ENCODE measurements at regions not wholly inside any gene's neighbourhood (a gene's known extent, or its start where the extent isn't known, plus 50 kb on each side); places are given as distances from the start of the nearest gene placed in this dataset.

- Mint-ChIP-seq H3K4me3 (no peak overlapping the region), H3K4me1 (ENCODE audit: low read depth) (no peaks in the 10 kb centered on the region), H3K27me3 (ENCODE audit: low read depth) (peaks cover 4% of the 10 kb centered on the region), H3K36me3 (ENCODE audit: low read depth) (no peaks in the 10 kb centered on the region), H3K27ac (no peak overlapping the region), H3K9me3 (ENCODE audit: insufficient read depth) (no peaks in the 10 kb centered on the region)
- ChIA-PET POLR2A (no interaction called here), CTCF (no interaction called here)
- no peak for DNase-seq
- ATAC-seq, result no peak
Observed at GRCh38 chr9:86997156-86997555, 49.9 kb upstream of the GAS1 start.

- Mint-ChIP-seq H3K27ac (no peak overlapping the region), H3K4me1 (ENCODE audit: low read depth) (no peaks in the 10 kb centered on the region), H3K4me3 (no peak overlapping the region), H3K27me3 (ENCODE audit: low read depth) (peaks cover 4% of the 10 kb centered on the region), H3K36me3 (ENCODE audit: low read depth) (no peaks in the 10 kb centered on the region), H3K9me3 (ENCODE audit: insufficient read depth) (no peaks in the 10 kb centered on the region)
- POLR2A ChIA-PET, result no interaction called here
- ATAC-seq (no peak), DNase-seq (no peak)
- CTCF ChIA-PET, result interaction anchor here (1.1 kb wide), 1 partner anchor 50 kb away, joined by 3 read pairs; no protein-coding TSS in a partner anchor
Observed at GRCh38 chr9:86997951-86998350, 50.6 kb upstream of the GAS1 start.

- ChIA-PET CTCF (no interaction called here), POLR2A (no interaction called here)
- Mint-ChIP-seq H3K4me1 (ENCODE audit: low read depth) (no peaks in the 10 kb centered on the region), H3K4me3 (no peak overlapping the region), H3K9me3 (ENCODE audit: insufficient read depth) (no peaks in the 10 kb centered on the region), H3K27me3 (ENCODE audit: low read depth) (peaks cover under 1% of the 10 kb centered on the region), H3K27ac (no peak overlapping the region), H3K36me3 (ENCODE audit: low read depth) (no peaks in the 10 kb centered on the region)
- DNase-seq, result no peak
- no peak for ATAC-seq
Observed at GRCh38 chr9:87002517-87002916, 55.2 kb upstream of the GAS1 start.

- ATAC-seq (no peak), DNase-seq (no peak)
- Mint-ChIP-seq H3K27me3 (ENCODE audit: low read depth) (no peaks in the 10 kb centered on the region), H3K4me3 (no peak overlapping the region), H3K36me3 (ENCODE audit: low read depth) (no peaks in the 10 kb centered on the region), H3K27ac (no peak overlapping the region), H3K9me3 (ENCODE audit: insufficient read depth) (no peaks in the 10 kb centered on the region), H3K4me1 (ENCODE audit: low read depth) (no peaks in the 10 kb centered on the region)
- CTCF ChIA-PET, result no interaction called here
- POLR2A ChIA-PET, result no interaction called here
Observed at GRCh38 chr9:87004016-87004415, 56.7 kb upstream of the GAS1 start.

GRCh38 chr9:87006956-87007355 is 59.6 kb upstream of the GAS1 start:
- CTCF ChIA-PET, result no interaction called here
- DNase-seq (no peak), ATAC-seq (no peak)
- Mint-ChIP-seq H3K36me3 (ENCODE audit: low read depth) (no peaks in the 10 kb centered on the region), H3K9me3 (ENCODE audit: insufficient read depth) (no peaks in the 10 kb centered on the region), H3K4me1 (ENCODE audit: low read depth) (no peaks in the 10 kb centered on the region), H3K27me3 (ENCODE audit: low read depth) (no peaks in the 10 kb centered on the region), H3K27ac (no peak overlapping the region), H3K4me3 (no peak overlapping the region)
- POLR2A ChIA-PET, result no interaction called here

GRCh38 chr9:87007711-87008366 is 60.5 kb upstream of the GAS1 start:
- DNase-seq, result no peak
- POLR2A ChIA-PET, result no interaction called here
- H3K4me1 Mint-ChIP-seq (ENCODE audit: low read depth), result no peaks in the 10 kb centered on the region
- ATAC-seq, result no peak
- no peaks in the 10 kb centered on the region for H3K9me3 Mint-ChIP-seq (ENCODE audit: insufficient read depth)
- H3K4me3 Mint-ChIP-seq, result no peak overlapping the region
- H3K27me3 Mint-ChIP-seq (ENCODE audit: low read depth), result no peaks in the 10 kb centered on the region
- no peaks in the 10 kb centered on the region for H3K36me3 Mint-ChIP-seq (ENCODE audit: low read depth)
- H3K27ac Mint-ChIP-seq, result no peak overlapping the region
- CTCF ChIA-PET, result no interaction called here

- POLR2A ChIA-PET, result no interaction called here
- Mint-ChIP-seq H3K9me3 (ENCODE audit: insufficient read depth) (no peaks in the 10 kb centered on the region), H3K27me3 (ENCODE audit: low read depth) (no peaks in the 10 kb centered on the region), H3K4me1 (ENCODE audit: low read depth) (no peaks in the 10 kb centered on the region), H3K4me3 (no peak overlapping the region), H3K27ac (no peak overlapping the region), H3K36me3 (ENCODE audit: low read depth) (no peaks in the 10 kb centered on the region)
- no peak for ATAC-seq
- CTCF ChIA-PET, result no interaction called here
- DNase-seq, result no peak
Observed at GRCh38 chr9:87008667-87009066, 61.4 kb upstream of the GAS1 start.

GRCh38 chr9:87010626-87011025 is 63.3 kb upstream of the GAS1 start:
- ChIA-PET CTCF (no interaction called here), POLR2A (no interaction called here)
- DNase-seq (no peak), ATAC-seq (no peak)
- Mint-ChIP-seq H3K4me3 (no peak overlapping the region), H3K4me1 (ENCODE audit: low read depth) (no peaks in the 10 kb centered on the region), H3K36me3 (ENCODE audit: low read depth) (no peaks in the 10 kb centered on the region), H3K27me3 (ENCODE audit: low read depth) (no peaks in the 10 kb centered on the region), H3K9me3 (ENCODE audit: insufficient read depth) (no peaks in the 10 kb centered on the region), H3K27ac (no peak overlapping the region)

- POLR2A ChIA-PET, result no interaction called here
- CTCF ChIA-PET, result no interaction called here
- DNase-seq (no peak), ATAC-seq (no peak)
- Mint-ChIP-seq H3K4me1 (ENCODE audit: low read depth) (no peaks in the 10 kb centered on the region), H3K27ac (no peak overlapping the region), H3K9me3 (ENCODE audit: insufficient read depth) (no peaks in the 10 kb centered on the region), H3K36me3 (ENCODE audit: low read depth) (no peaks in the 10 kb centered on the region), H3K4me3 (no peak overlapping the region), H3K27me3 (ENCODE audit: low read depth) (no peaks in the 10 kb centered on the region)
Observed at GRCh38 chr9:87011551-87011950, 64.2 kb upstream of the GAS1 start.

GRCh38 chr9:87013490-87013889 is 66.2 kb upstream of the GAS1 start:
- DNase-seq (no peak), ATAC-seq (no peak)
- Mint-ChIP-seq H3K9me3 (ENCODE audit: insufficient read depth) (no peaks in the 10 kb centered on the region), H3K4me1 (ENCODE audit: low read depth) (no peaks in the 10 kb centered on the region), H3K27me3 (ENCODE audit: low read depth) (no peaks in the 10 kb centered on the region), H3K4me3 (no peak overlapping the region), H3K36me3 (ENCODE audit: low read depth) (no peaks in the 10 kb centered on the region), H3K27ac (no peak overlapping the region)
- POLR2A ChIA-PET, result no interaction called here
- CTCF ChIA-PET, result no interaction called here

- H3K4me1 Mint-ChIP-seq (ENCODE audit: low read depth), result no peaks in the 10 kb centered on the region
- DNase-seq, result no peak
- no peaks in the 10 kb centered on the region for H3K36me3 Mint-ChIP-seq (ENCODE audit: low read depth)
- H3K27me3 Mint-ChIP-seq (ENCODE audit: low read depth), result no peaks in the 10 kb centered on the region
- ChIA-PET CTCF (no interaction called here), POLR2A (no interaction called here)
- no peaks in the 10 kb centered on the region for H3K9me3 Mint-ChIP-seq (ENCODE audit: insufficient read depth)
- ATAC-seq, result no peak
- H3K4me3 Mint-ChIP-seq, result no peak overlapping the region
- H3K27ac Mint-ChIP-seq, result no peak overlapping the region
Observed at GRCh38 chr9:87014436-87014835, 67.1 kb upstream of the GAS1 start.

GRCh38 chr9:87016681-87017080 is 69.4 kb upstream of the GAS1 start:
- CTCF ChIA-PET, result no interaction called here
- H3K27me3 Mint-ChIP-seq (ENCODE audit: low read depth), result no peaks in the 10 kb centered on the region
- no peaks in the 10 kb centered on the region for H3K36me3 Mint-ChIP-seq (ENCODE audit: low read depth)
- H3K27ac Mint-ChIP-seq, result no peak overlapping the region
- no peak for DNase-seq
- H3K4me3 Mint-ChIP-seq, result no peak overlapping the region
- POLR2A ChIA-PET, result no interaction called here
- no peak for ATAC-seq
- no peaks in the 10 kb centered on the region for H3K4me1 Mint-ChIP-seq (ENCODE audit: low read depth)
- H3K9me3 Mint-ChIP-seq (ENCODE audit: insufficient read depth), result no peaks in the 10 kb centered on the region

- no peaks in the 10 kb centered on the region for H3K4me1 Mint-ChIP-seq (ENCODE audit: low read depth)
- ATAC-seq (no peak), DNase-seq (no peak)
- H3K36me3 Mint-ChIP-seq (ENCODE audit: low read depth), result no peaks in the 10 kb centered on the region
- no peak overlapping the region for H3K27ac Mint-ChIP-seq
- POLR2A ChIA-PET, result no interaction called here
- H3K27me3 Mint-ChIP-seq (ENCODE audit: low read depth), result no peaks in the 10 kb centered on the region
- no peaks in the 10 kb centered on the region for H3K9me3 Mint-ChIP-seq (ENCODE audit: insufficient read depth)
- no peak overlapping the region for H3K4me3 Mint-ChIP-seq
- CTCF ChIA-PET, result no interaction called here
Observed at GRCh38 chr9:87020169-87020950, 73.1 kb upstream of the GAS1 start.

Measured in activated CD8-positive, alpha-beta T cell treated with anti-CD3 and anti-CD28 coated beads, Interleukin-2, amount 10 ng/mL, durations not matched to agents 7 days and 5 days (primary cell).